IMR-90 (cell line): ENCODE measurements at regions not wholly inside any gene's neighbourhood (a gene's known extent, or its start where the extent isn't known, plus 50 kb on each side); places are given as distances from the start of the nearest gene placed in this dataset.

Experiments
- ATAC-seq: fragments of 200-7000 bp; cut with Tn5 transposase; 2 replicates; pipeline ENCODE4 v1.9.1; 2020; ENCODE audit warnings: low read depth, mild to moderate bottlenecking, moderate library complexity
- BruUV-seq: library from RNA; stranded (reverse); fragments of 400-500 nt; replicated peaks from 2 replicates; lab custom pipeline; 2021; lab: Mats Ljungman, UMichigan
- CTCF ChIA-PET: fragments of 300-600 bp; formaldehyde crosslinking; extraction: SDS; loops from one replicate; lab custom pipeline; 2021; ENCODE audit warnings: antibody characterized with exemption; lab: Yijun Ruan, JAX
- POLR2A ChIA-PET: fragments of 300-600 bp; sonication (Branson Sonifier 250); formaldehyde crosslinking; loops from one replicate; lab custom pipeline; 2022; ENCODE audit warnings: antibody characterized with exemption; ENCODE audit not compliant: unreplicated experiment; lab: Charles Lee
- DNase-seq: peaks from one replicate; pipeline ENCODE4 v3.0.0; 2013
- H2AFZ ChIP-seq: replicated peaks from 2 replicates; pipeline ENCODE3; 2013; ENCODE audit warnings: low read length, mild to moderate bottlenecking; ENCODE audit not compliant: poor library complexity
- H2AK5ac ChIP-seq: 2 replicates; pipeline ENCODE4 v1.6.1; 2013; ENCODE audit warnings: low read depth, low read length, inconsistent platforms
- H2AK9ac ChIP-seq: replicated peaks from 2 replicates; pipeline ENCODE3; 2013; ENCODE audit warnings: mild to moderate bottlenecking, low read depth, low read length, moderate library complexity; ENCODE audit not compliant: poor library complexity
- H2BK120ac ChIP-seq: 2 replicates; pipeline ENCODE4 v1.6.1; 2013; ENCODE audit warnings: low read depth, low read length, inconsistent platforms
- H2BK15ac ChIP-seq: 3 replicates; pipeline ENCODE4 v1.6.1; 2013; ENCODE audit warnings: low read depth, low read length, inconsistent platforms
- H2BK20ac ChIP-seq: 2 replicates; pipeline ENCODE4 v1.6.1; 2013; ENCODE audit warnings: low read depth, mild to moderate bottlenecking, inconsistent platforms, low read length, moderate library complexity
- H2BK5ac ChIP-seq: 2 replicates; pipeline ENCODE4 v1.6.1; 2013; ENCODE audit warnings: mild to moderate bottlenecking, low read depth, low read length, inconsistent platforms; ENCODE audit not compliant: poor library complexity, severe bottlenecking
- H3K14ac ChIP-seq: replicated peaks from 2 replicates; pipeline ENCODE4 v1.6.1; 2013; ENCODE audit warnings: low read depth, low read length, inconsistent platforms
- H3K18ac ChIP-seq: 2 replicates; pipeline ENCODE4 v1.6.1; 2013; ENCODE audit warnings: low read depth, low read length, control low read depth
- H3K23ac ChIP-seq: 2 replicates; pipeline ENCODE4 v1.6.1; 2013; ENCODE audit warnings: low read depth, low read length, inconsistent platforms
- H3K27ac ChIP-seq: 2 replicates; pipeline ENCODE4 v1.5.1; 2013; ENCODE audit warnings: mild to moderate bottlenecking, control low read depth, low read length; ENCODE audit not compliant: insufficient read depth
- H3K27me3 ChIP-seq: 2 replicates; pipeline ENCODE4 v1.6.1; 2013; ENCODE audit warnings: low read length; ENCODE audit not compliant: control insufficient read depth, insufficient read depth
- H3K36me3 ChIP-seq: 2 replicates; pipeline ENCODE4 v1.6.1; 2013; ENCODE audit warnings: low read length, mixed read lengths; ENCODE audit not compliant: control insufficient read depth, insufficient read depth
- H3K4ac ChIP-seq: 2 replicates; pipeline ENCODE4 v1.6.1; 2013; ENCODE audit warnings: low read depth, low read length, inconsistent platforms
- H3K4me1 ChIP-seq: 2 replicates; pipeline ENCODE4 v1.6.1; 2013; ENCODE audit warnings: low read length, mixed read lengths; ENCODE audit not compliant: control insufficient read depth, insufficient read depth
- H3K4me2 ChIP-seq: 2 replicates; pipeline ENCODE4 v1.6.1; 2013; ENCODE audit warnings: low read depth, mild to moderate bottlenecking, control low read depth, low read length, moderate library complexity
- H3K4me3 ChIP-seq: 2 replicates; pipeline ENCODE4 v1.5.1; 2013; ENCODE audit warnings: low read depth, mild to moderate bottlenecking, control low read depth, low read length, moderate library complexity; ENCODE audit not compliant: insufficient read depth
- H3K56ac ChIP-seq: 2 replicates; pipeline ENCODE4 v1.6.1; 2013; ENCODE audit warnings: low read length, inconsistent platforms; ENCODE audit not compliant: insufficient read depth; ENCODE audit errors: extremely low read depth
- H3K79me1 ChIP-seq, 2 experiments: 2 replicates each; pipeline ENCODE4 v1.6.1; 2013; ENCODE audit warnings: low read length in 2 of 2, inconsistent platforms in 1 of 2, low read depth in 1 of 2
- H3K9ac ChIP-seq: 2 replicates; pipeline ENCODE4 v1.6.1; 2013; ENCODE audit warnings: low read depth, low read length, control low read depth
- H3K9me1 ChIP-seq: 2 replicates; pipeline ENCODE4 v1.6.1; 2013; ENCODE audit warnings: low read length, inconsistent platforms; ENCODE audit not compliant: insufficient read depth
- H3K9me3 ChIP-seq: 2 replicates; pipeline ENCODE4 v1.6.1; 2013; ENCODE audit warnings: low read length; ENCODE audit not compliant: control insufficient read depth, insufficient read depth
- H4K20me1 ChIP-seq: 2 replicates; pipeline ENCODE4 v1.6.1; 2013; ENCODE audit warnings: low read length, inconsistent platforms; ENCODE audit not compliant: insufficient read depth
- H4K5ac ChIP-seq: 2 replicates; pipeline ENCODE4 v1.6.1; 2013; ENCODE audit warnings: mild to moderate bottlenecking, low read depth, low read length, control low read depth
- H4K8ac ChIP-seq, 2 experiments: 2 replicates each; pipeline ENCODE4 v1.6.1; 2013; ENCODE audit warnings: low read depth in 2 of 2, low read length in 2 of 2, control low read depth in 1 of 2, inconsistent platforms in 1 of 2
- H4K91ac ChIP-seq: 2 replicates; pipeline ENCODE4 v1.6.1; 2013; ENCODE audit warnings: low read depth, low read length, inconsistent platforms; ENCODE audit not compliant: insufficient read depth
- BHLHE40 ChIP-seq: fragments of 150-350 bp; IDR thresholded peaks from 2 replicates; pipeline ENCODE4 v1.6.1; 2016; ENCODE audit warnings: mild to moderate bottlenecking, low read depth, low read length
- CEBPB ChIP-seq: IDR thresholded peaks from 2 replicates; pipeline ENCODE4 v1.6.1; 2012; ENCODE audit warnings: low read depth, low read length, improper control_type of control experiment
- CHD1 ChIP-seq: IDR thresholded peaks from 2 replicates; pipeline ENCODE4 v1.6.1; 2012; ENCODE audit warnings: low read depth, low read length, improper control_type of control experiment
- FOS ChIP-seq: fragments of 150-350 bp; IDR thresholded peaks from 2 replicates; pipeline ENCODE4 v1.6.1; 2016; ENCODE audit warnings: low read depth, low read length
- MAFK ChIP-seq: IDR thresholded peaks from 2 replicates; pipeline ENCODE4 v1.6.1; 2012; ENCODE audit warnings: low read depth, low read length, improper control_type of control experiment
- MAZ ChIP-seq: IDR thresholded peaks from 2 replicates; pipeline ENCODE4 v1.6.1; 2012; ENCODE audit warnings: low read depth, mild to moderate bottlenecking, low read length, improper control_type of control experiment, moderate library complexity, borderline replicate concordance
- MXI1 ChIP-seq: IDR thresholded peaks from 2 replicates; pipeline ENCODE4 v1.6.1; 2012; ENCODE audit warnings: low read depth, mild to moderate bottlenecking, low read length, moderate library complexity, borderline replicate concordance
- NFE2L2 ChIP-seq: fragments of 150-350 bp; IDR thresholded peaks from 2 replicates; pipeline ENCODE4 v1.6.1; 2016; ENCODE audit warnings: low read depth, mild to moderate bottlenecking, low read length
- POLR2A ChIP-seq: IDR thresholded peaks from 2 replicates; pipeline ENCODE4 v1.6.1; 2012; ENCODE audit warnings: mild to moderate bottlenecking, low read depth, low read length
- RAD21 ChIP-seq: IDR thresholded peaks from 2 replicates; pipeline ENCODE4 v1.6.1; 2012; ENCODE audit warnings: low read length, improper control_type of control experiment
- RCOR1 ChIP-seq: IDR thresholded peaks from 2 replicates; pipeline ENCODE4 v1.6.1; 2012; ENCODE audit warnings: mild to moderate bottlenecking, low read length, improper control_type of control experiment; ENCODE audit not compliant: insufficient replicate concordance
- RFX5 ChIP-seq: IDR thresholded peaks from 2 replicates; pipeline ENCODE4 v1.8.0; 2012; ENCODE audit warnings: low read depth, mild to moderate bottlenecking, low read length, moderate library complexity
- SMC3 ChIP-seq: fragments of 150-350 bp; IDR thresholded peaks from 2 replicates; pipeline ENCODE4 v1.6.1; 2016; ENCODE audit warnings: low read depth, mild to moderate bottlenecking, antibody characterized with exemption, low read length, moderate library complexity
- USF2 ChIP-seq: fragments of 150-350 bp; IDR thresholded peaks from 2 replicates; pipeline ENCODE4 v1.6.1; 2017; ENCODE audit warnings: mild to moderate bottlenecking, antibody characterized with exemption, low read length, low read depth
- WGBS, 2 experiments: methylation state at CpG; one replicate each; pipeline versions ENCODE4 v1.1.5 to v1.1.7; 2013; ENCODE audit warnings: missing lambda C conversion rate in 2 of 2; ENCODE audit not compliant: insufficient read length in 1 of 2; ENCODE audit errors: extremely low coverage in 2 of 2; 5-methylcytosine and 5-hydroxymethylcytosine counted together
- dilution Hi-C: fragments of 300-500 bp; cut with HindIII; formaldehyde crosslinking; loops from one replicate; pipeline ENCODE4 v1.14.3; 2018; ENCODE audit warnings: low sequenced_read_pairs; ENCODE audit not compliant: unreplicated experiment
- in situ Hi-C: fragments of 300-500 bp; cut with MboI; formaldehyde crosslinking; loops from 3 replicates; pipeline ENCODE4 v1.14.3; 2019; ENCODE audit warnings: low sequenced_read_pairs, inconsistent platforms, mixed read lengths
- intact Hi-C: fragments of 100-400 bp; cut with micrococcal nuclease; formaldehyde crosslinking; loops from 2 replicates; pipeline ENCODE4 v1.10.0; 2022
- TF ChIP-seq, protein P1 (sequence below): fragments of 150-350 bp; IDR thresholded peaks from 2 replicates; pipeline ENCODE4 v1.6.1; 2016; ENCODE audit warnings: low read depth, mild to moderate bottlenecking, low read length, moderate library complexity, borderline replicate concordance
- TF ChIP-seq, protein P2 (sequence below): conservative IDR thresholded peaks from 2 replicates; pipeline ENCODE4 v1.5.1; 2012; ENCODE audit warnings: mild to moderate bottlenecking, low read depth, low read length, improper control_type of control experiment

- Histone ChIP-seq H3K9me1 (no peaks in the 10 kb centered on the region), H3K14ac (no peak overlapping the region), H2AK5ac (peak overlapping the region; percentile 25; the same call in 1 of the 2 replicates), H4K20me1 (no peaks in the 10 kb centered on the region), H2BK15ac (no peak overlapping the region), H3K79me1 (no peaks in the 10 kb centered on the region), H2BK5ac (no peak overlapping the region), H2AK9ac (no peak overlapping the region), H4K8ac (no peak overlapping the region), H3K4ac (no peak overlapping the region), H3K4me2 (no peak overlapping the region), H3K23ac (no peak overlapping the region), H3K4me3 (no peak overlapping the region), H3K9me3 (no peaks in the 10 kb centered on the region), H3K56ac (no peak overlapping the region), H3K18ac (no peak overlapping the region), H3K9ac (no peak overlapping the region), H2AFZ (no peak overlapping the region), H4K91ac (no peak overlapping the region), H2BK120ac (no peak overlapping the region), H2BK20ac (no peak overlapping the region), H3K27me3 (no peaks in the 10 kb centered on the region), H3K36me3 (no peaks in the 10 kb centered on the region), H3K4me1 (peaks cover 9% of the 10 kb centered on the region), H4K5ac (no peak overlapping the region), H3K27ac (no peak overlapping the region)
- intact Hi-C loops, result no loop called here
- POLR2A ChIA-PET, result no interaction called here
- no peak for TF ChIP-seq MAZ
- no peak for TF ChIP-seq CEBPB
- no peak for TF ChIP-seq RCOR1
- TF ChIP-seq SMC3, result no peak
- TF ChIP-seq FOS, result no peak
- no peak for TF ChIP-seq MXI1
- TF ChIP-seq, protein P1, sequence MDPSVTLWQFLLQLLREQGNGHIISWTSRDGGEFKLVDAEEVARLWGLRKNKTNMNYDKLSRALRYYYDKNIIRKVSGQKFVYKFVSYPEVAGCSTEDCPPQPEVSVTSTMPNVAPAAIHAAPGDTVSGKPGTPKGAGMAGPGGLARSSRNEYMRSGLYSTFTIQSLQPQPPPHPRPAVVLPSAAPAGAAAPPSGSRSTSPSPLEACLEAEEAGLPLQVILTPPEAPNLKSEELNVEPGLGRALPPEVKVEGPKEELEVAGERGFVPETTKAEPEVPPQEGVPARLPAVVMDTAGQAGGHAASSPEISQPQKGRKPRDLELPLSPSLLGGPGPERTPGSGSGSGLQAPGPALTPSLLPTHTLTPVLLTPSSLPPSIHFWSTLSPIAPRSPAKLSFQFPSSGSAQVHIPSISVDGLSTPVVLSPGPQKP, result no peak
- TF ChIP-seq CHD1, result no peak
- no peak for TF ChIP-seq MAFK
- TF ChIP-seq BHLHE40, result no peak
- no peak for TF ChIP-seq RAD21
- TF ChIP-seq NFE2L2, result no peak
- TF ChIP-seq, protein P2, sequence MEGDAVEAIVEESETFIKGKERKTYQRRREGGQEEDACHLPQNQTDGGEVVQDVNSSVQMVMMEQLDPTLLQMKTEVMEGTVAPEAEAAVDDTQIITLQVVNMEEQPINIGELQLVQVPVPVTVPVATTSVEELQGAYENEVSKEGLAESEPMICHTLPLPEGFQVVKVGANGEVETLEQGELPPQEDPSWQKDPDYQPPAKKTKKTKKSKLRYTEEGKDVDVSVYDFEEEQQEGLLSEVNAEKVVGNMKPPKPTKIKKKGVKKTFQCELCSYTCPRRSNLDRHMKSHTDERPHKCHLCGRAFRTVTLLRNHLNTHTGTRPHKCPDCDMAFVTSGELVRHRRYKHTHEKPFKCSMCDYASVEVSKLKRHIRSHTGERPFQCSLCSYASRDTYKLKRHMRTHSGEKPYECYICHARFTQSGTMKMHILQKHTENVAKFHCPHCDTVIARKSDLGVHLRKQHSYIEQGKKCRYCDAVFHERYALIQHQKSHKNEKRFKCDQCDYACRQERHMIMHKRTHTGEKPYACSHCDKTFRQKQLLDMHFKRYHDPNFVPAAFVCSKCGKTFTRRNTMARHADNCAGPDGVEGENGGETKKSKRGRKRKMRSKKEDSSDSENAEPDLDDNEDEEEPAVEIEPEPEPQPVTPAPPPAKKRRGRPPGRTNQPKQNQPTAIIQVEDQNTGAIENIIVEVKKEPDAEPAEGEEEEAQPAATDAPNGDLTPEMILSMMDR, result no peak
- TF ChIP-seq USF2, result no peak
- TF ChIP-seq POLR2A, result no peak
- TF ChIP-seq RFX5, result no peak
- WGBS, 2 experiments, result no CpG with 5 or more reads among the region's 4 CpGs
- CTCF ChIA-PET, result no interaction called here
- ATAC-seq (no peak), DNase-seq (no peak)
- in situ Hi-C loops, result no loop called here
- no TSS peak for BruUV-seq
- dilution Hi-C loops, result no loop called here
These were observed 92.0 kb upstream of the CCDC190 start for GRCh38 chr1:162952956-162953355.
